WERI-Rb-1 (cell line): ENCODE measurements at regions not wholly inside any gene's neighbourhood (a gene's known extent, or its start where the extent isn't known, plus 50 kb on each side); places are given as distances from the start of the nearest gene placed in this dataset.

ENCODE experiments used
- DNase-seq: peaks from one replicate; pipeline ENCODE4 v3.0.0-alpha.2; 2020
- H3K27ac ChIP-seq: fragments of 250-450 bp; sonication (Bioruptor Pico); 2 replicates; pipeline ENCODE4 v1.5.1; 2020; ENCODE audit warnings: mild to moderate bottlenecking, moderate library complexity
- H3K27me3 ChIP-seq: fragments of 250-450 bp; sonication (Bioruptor Pico); 2 replicates; pipeline ENCODE4 v1.5.1; 2021; ENCODE audit warnings: mild to moderate bottlenecking, low read depth, moderate library complexity; ENCODE audit not compliant: insufficient read depth, severe bottlenecking
- H3K36me3 ChIP-seq: fragments of 250-450 bp; sonication (Bioruptor Pico); 2 replicates; pipeline ENCODE4 v1.5.1; 2020; ENCODE audit warnings: mild to moderate bottlenecking, moderate library complexity
- H3K4me3 ChIP-seq: 2 replicates; pipeline ENCODE4 v1.5.1; 2011; ENCODE audit warnings: low read depth, mild to moderate bottlenecking, control low read depth, low read length
- H3K9me3 ChIP-seq: fragments of 250-450 bp; sonication (Bioruptor Pico); 2 replicates; pipeline ENCODE4 v1.5.1; 2021; ENCODE audit warnings: mild to moderate bottlenecking, moderate library complexity; ENCODE audit not compliant: severe bottlenecking
- TF ChIP-seq, protein P1 (sequence below): IDR thresholded peaks from 2 replicates; pipeline ENCODE4 v1.5.1; 2011; ENCODE audit warnings: low read depth, mild to moderate bottlenecking, control low read depth, inconsistent platforms, low read length

DNA sequence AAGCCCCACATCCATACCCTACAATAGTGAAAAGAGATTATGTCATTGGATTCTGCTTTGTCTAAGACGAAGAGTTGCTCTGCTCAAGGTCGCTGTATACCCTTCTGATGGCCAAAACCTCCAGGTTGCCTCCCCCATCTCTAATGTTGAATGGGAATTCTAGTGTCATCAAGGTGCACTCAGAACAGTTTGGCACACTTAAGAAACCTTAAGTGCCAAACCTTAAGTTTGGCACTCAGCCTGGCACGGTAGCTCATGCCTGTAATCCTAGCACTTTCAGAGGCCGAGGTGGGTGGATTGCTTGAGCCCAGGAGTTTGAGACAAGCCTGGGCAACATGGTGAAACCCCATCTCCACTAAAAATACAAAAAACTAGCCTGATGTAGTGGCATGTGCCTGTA is 1245.6 kb upstream of the SEL1L start:
- H3K27me3 ChIP-seq = no peaks in the 10 kb centered on the region
- no peaks in the 10 kb centered on the region for H3K36me3 ChIP-seq
- no peaks in the 10 kb centered on the region for H3K9me3 ChIP-seq
- H3K27ac ChIP-seq = no peak overlapping the region
- DNase-seq = no peak
- TF ChIP-seq, protein P1, sequence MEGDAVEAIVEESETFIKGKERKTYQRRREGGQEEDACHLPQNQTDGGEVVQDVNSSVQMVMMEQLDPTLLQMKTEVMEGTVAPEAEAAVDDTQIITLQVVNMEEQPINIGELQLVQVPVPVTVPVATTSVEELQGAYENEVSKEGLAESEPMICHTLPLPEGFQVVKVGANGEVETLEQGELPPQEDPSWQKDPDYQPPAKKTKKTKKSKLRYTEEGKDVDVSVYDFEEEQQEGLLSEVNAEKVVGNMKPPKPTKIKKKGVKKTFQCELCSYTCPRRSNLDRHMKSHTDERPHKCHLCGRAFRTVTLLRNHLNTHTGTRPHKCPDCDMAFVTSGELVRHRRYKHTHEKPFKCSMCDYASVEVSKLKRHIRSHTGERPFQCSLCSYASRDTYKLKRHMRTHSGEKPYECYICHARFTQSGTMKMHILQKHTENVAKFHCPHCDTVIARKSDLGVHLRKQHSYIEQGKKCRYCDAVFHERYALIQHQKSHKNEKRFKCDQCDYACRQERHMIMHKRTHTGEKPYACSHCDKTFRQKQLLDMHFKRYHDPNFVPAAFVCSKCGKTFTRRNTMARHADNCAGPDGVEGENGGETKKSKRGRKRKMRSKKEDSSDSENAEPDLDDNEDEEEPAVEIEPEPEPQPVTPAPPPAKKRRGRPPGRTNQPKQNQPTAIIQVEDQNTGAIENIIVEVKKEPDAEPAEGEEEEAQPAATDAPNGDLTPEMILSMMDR = no peak
- H3K4me3 ChIP-seq = no peak overlapping the region

DNA sequence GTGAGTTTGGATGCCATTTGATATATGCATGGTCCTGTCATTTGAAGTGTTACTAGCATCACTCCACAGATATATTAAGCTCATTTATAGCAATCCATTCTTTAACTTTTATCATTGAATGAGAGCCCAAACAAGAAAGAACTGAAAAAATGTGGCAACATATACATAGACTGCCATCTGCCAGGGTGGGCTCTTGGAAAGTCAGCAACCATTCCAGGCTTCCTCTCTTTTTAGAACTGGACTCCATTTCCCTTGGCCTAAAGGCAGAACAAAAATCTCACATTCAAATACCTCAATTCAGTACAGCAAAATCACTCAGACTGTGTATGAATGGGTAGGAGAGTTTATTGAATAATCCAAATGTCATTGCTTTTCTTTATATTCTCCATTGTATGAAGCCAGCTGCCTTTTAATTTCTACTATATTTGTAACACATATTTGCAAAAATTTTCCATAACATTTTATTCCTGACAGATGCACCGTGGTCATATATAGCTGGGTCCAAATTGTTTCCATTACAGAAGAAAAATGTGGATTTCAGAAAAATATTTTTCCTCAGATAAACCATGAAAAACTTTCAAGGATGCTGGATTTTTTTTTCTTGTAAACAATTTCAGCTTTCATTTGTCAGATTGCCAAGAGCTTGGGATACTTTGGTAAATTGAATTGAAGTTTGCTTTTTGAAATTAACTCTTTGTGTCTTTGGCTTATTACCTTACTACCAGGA is 1252.3 kb upstream of the SEL1L start:
- TF ChIP-seq, protein P1 = no peak
- H3K27ac ChIP-seq = no peak overlapping the region
- no peaks in the 10 kb centered on the region for H3K27me3 ChIP-seq
- DNase-seq = no peak
- no peaks in the 10 kb centered on the region for H3K9me3 ChIP-seq
- H3K36me3 ChIP-seq = no peaks in the 10 kb centered on the region
- no peak overlapping the region for H3K4me3 ChIP-seq

DNA sequence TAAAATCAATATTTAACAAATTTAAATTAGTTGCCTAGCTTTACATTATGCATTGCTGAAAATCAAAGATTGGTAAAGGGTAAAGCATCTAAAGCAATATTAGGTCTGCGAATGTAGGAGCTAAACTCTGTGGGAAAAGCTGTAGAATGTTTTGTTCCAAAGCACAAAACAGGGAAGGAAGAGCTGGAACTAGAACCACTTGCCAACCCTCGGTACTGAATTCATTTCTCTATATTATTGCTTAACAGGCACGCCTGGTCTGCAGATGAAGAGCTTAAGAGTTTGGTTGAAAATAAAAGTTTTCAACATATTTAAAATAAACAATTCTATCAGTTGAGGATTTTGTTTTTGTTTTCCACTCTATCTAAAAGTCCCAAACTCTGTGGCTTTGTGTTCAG is 1252.8 kb upstream of the SEL1L start:
- no peak overlapping the region for H3K27ac ChIP-seq
- TF ChIP-seq, protein P1 = no peak
- no peaks in the 10 kb centered on the region for H3K36me3 ChIP-seq
- DNase-seq = no peak
- H3K9me3 ChIP-seq = no peaks in the 10 kb centered on the region
- H3K4me3 ChIP-seq = no peak overlapping the region
- no peaks in the 10 kb centered on the region for H3K27me3 ChIP-seq

DNA sequence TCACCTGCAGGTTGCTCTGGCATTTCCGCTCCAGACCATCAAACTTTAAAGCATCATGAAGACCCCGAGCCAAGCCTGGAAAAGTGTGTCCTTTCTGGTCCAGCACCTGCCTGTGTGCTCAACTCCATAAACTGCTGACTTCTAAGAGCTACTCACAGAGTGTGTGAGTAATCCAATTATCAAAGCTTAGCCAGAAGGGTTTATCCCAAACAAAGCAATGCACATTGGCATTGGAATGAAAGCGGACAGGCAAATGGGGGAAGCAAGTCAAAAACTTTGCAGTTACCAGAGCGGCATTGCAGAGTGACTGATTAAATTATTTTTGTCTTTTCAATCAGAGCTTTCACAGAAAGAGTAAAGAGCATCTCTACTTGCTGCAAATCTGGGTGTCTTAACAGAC is 1262.4 kb upstream of the SEL1L start:
- peak; percentile 44 for DNase-seq
- TF ChIP-seq, protein P1 = no peak
- Histone ChIP-seq H3K27ac (no peak overlapping the region), H3K36me3 (no peaks in the 10 kb centered on the region), H3K27me3 (no peaks in the 10 kb centered on the region), H3K9me3 (no peaks in the 10 kb centered on the region), H3K4me3 (no peak overlapping the region)

DNA sequence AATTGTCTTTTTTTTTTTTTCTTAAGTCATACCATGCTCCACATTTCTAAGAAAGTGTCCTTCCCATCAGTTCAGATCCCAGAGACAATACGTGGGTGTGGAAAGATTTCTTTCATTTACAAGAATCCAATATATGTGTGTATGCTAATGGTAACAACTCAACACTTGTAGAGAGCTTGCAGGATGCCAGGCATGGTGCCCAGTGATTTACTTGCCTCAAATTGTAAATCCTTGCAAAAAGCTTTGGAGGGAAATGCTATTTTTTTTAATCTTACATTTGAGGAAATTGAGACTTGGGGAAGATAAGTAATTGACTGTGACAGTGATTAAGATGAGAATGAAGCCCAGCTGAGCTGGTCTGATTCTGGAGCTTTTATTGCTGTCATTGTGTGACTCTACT is 1264.6 kb upstream of the SEL1L start:
- DNase-seq = no peak
- Histone ChIP-seq H3K9me3 (no peaks in the 10 kb centered on the region), H3K27me3 (no peaks in the 10 kb centered on the region), H3K27ac (no peak overlapping the region), H3K4me3 (no peak overlapping the region), H3K36me3 (no peaks in the 10 kb centered on the region)
- TF ChIP-seq, protein P1 = no peak
